ENCODE measurements at regions not wholly inside any gene's neighbourhood (a gene's known extent, or its start where the extent isn't known, plus 50 kb on each side); places are given as distances from the start of the nearest gene placed in this dataset.

GRCh38 chr11:28770806-28771205 lies 662.6 kb downstream of the METTL15 start:
- Histone ChIP-seq H3K27ac (ENCODE audit: low read depth, low read length) (no peak overlapping the region), H3K4me1 (ENCODE audit: control insufficient read depth, low read length) (no peaks in the 10 kb centered on the region)

GRCh38 chr11:28767574-28767973 lies 659.4 kb downstream of the METTL15 start:
- Histone ChIP-seq H3K4me2 (ENCODE audit: low read length) (no peak overlapping the region), H3K4me3 (ENCODE audit: low read length) (no peak overlapping the region), H3K27ac (ENCODE audit: low read depth, low read length) (no peak overlapping the region), H3K4me1 (ENCODE audit: control insufficient read depth, low read length) (no peaks in the 10 kb centered on the region), H3K27me3 (ENCODE audit: control insufficient read depth, low read length) (no peaks in the 10 kb centered on the region), H3K79me2 (ENCODE audit: control insufficient read depth, low read length) (no peaks in the 10 kb centered on the region), H3K9me3 (ENCODE audit: control insufficient read depth, insufficient read depth, low read length) (no peaks in the 10 kb centered on the region; the same call in 1 of the 2 replicates), H3K36me3 (ENCODE audit: control insufficient read depth, low read length) (no peaks in the 10 kb centered on the region), H3F3A (ENCODE audit: control insufficient read depth, insufficient read depth) (no peaks in the 10 kb centered on the region), H3K9me2 (replicated peaks; ENCODE audit: control insufficient read depth, low read length) (no peaks in the 10 kb centered on the region), H4K20me1 (ENCODE audit: control insufficient read depth, insufficient read depth, low read depth, low read length) (no peaks in the 10 kb centered on the region)
- TF ChIP-seq CTCF (IDR thresholded peaks at IDR 0.05; ENCODE audit: low read depth, low read length, poor library complexity, severe bottlenecking) (no peak), EZH2phosphoT487 (IDR thresholded peaks at IDR 0.05; ENCODE audit: borderline replicate concordance, low read length) (no peak)

More at GRCh38 chr11:28770806-28771205, 662.6 kb downstream of the METTL15 start:
- Histone ChIP-seq H3K27me3 (ENCODE audit: control insufficient read depth, low read length) (no peaks in the 10 kb centered on the region), H3K9me2 (replicated peaks; ENCODE audit: control insufficient read depth, low read length) (no peaks in the 10 kb centered on the region), H3K79me2 (ENCODE audit: control insufficient read depth, low read length) (no peaks in the 10 kb centered on the region), H4K20me1 (ENCODE audit: control insufficient read depth, insufficient read depth, low read depth, low read length) (no peaks in the 10 kb centered on the region), H3F3A (ENCODE audit: control insufficient read depth, insufficient read depth) (no peaks in the 10 kb centered on the region), H3K36me3 (ENCODE audit: control insufficient read depth, low read length) (no peaks in the 10 kb centered on the region), H3K9me3 (ENCODE audit: control insufficient read depth, insufficient read depth, low read length) (no peaks in the 10 kb centered on the region; the same call in 1 of the 2 replicates), H3K4me3 (ENCODE audit: low read length) (no peak overlapping the region), H3K4me2 (ENCODE audit: low read length) (no peak overlapping the region)
- TF ChIP-seq EZH2phosphoT487 (IDR thresholded peaks at IDR 0.05; ENCODE audit: borderline replicate concordance, low read length) (no peak), CTCF (IDR thresholded peaks at IDR 0.05; ENCODE audit: low read depth, low read length, poor library complexity, severe bottlenecking) (no peak)

- H3K4me2 ChIP-seq (ENCODE audit: low read length), result no peak overlapping the region
- no peak overlapping the region for H3K4me3 ChIP-seq (ENCODE audit: low read length)
Observed at GRCh38 chr11:28763876-28764275, 655.7 kb downstream of the METTL15 start.

More at GRCh38 chr11:28763876-28764275, 655.7 kb downstream of the METTL15 start:
- Histone ChIP-seq H3K9me2 (replicated peaks; ENCODE audit: control insufficient read depth, low read length) (no peaks in the 10 kb centered on the region), H4K20me1 (ENCODE audit: control insufficient read depth, insufficient read depth, low read depth, low read length) (no peaks in the 10 kb centered on the region), H3K27me3 (ENCODE audit: control insufficient read depth, low read length) (no peaks in the 10 kb centered on the region), H3K27ac (ENCODE audit: low read depth, low read length) (no peak overlapping the region), H3K4me1 (ENCODE audit: control insufficient read depth, low read length) (no peaks in the 10 kb centered on the region), H3K9me3 (ENCODE audit: control insufficient read depth, insufficient read depth, low read length) (no peaks in the 10 kb centered on the region; the same call in 1 of the 2 replicates), H3K36me3 (ENCODE audit: control insufficient read depth, low read length) (no peaks in the 10 kb centered on the region), H3K79me2 (ENCODE audit: control insufficient read depth, low read length) (no peaks in the 10 kb centered on the region), H3F3A (ENCODE audit: control insufficient read depth, insufficient read depth) (no peaks in the 10 kb centered on the region)
- TF ChIP-seq EZH2phosphoT487 (IDR thresholded peaks at IDR 0.05; ENCODE audit: borderline replicate concordance, low read length) (no peak), CTCF (IDR thresholded peaks at IDR 0.05; ENCODE audit: low read depth, low read length, poor library complexity, severe bottlenecking) (no peak)

Data from DOHH2 (cell line).